OCI-LY1 (cell line): ENCODE measurements at regions not wholly inside any gene's neighbourhood (a gene's known extent, or its start where the extent isn't known, plus 50 kb on each side); places are given as distances from the start of the nearest gene placed in this dataset.

Experiments
- H2AFZ ChIP-seq: fragments of 200-600 bp; sonication (generic), shearing (Covaris generic); 2 replicates; pipeline ENCODE4 v1.6.0; 2014; ENCODE audit warnings: antibody characterized with exemption, mild to moderate bottlenecking, low read length
- H3F3A ChIP-seq: fragments of 200-600 bp; sonication (generic), shearing (Covaris generic); 2 replicates; pipeline ENCODE4 v1.6.0; 2014; ENCODE audit warnings: mild to moderate bottlenecking, antibody characterized with exemption, low read length, moderate library complexity; ENCODE audit not compliant: insufficient read depth
- H3K27ac ChIP-seq: fragments of 200-600 bp; sonication (generic); 2 replicates; pipeline ENCODE4 v1.5.1; 2014; ENCODE audit warnings: low read length, mixed run types, mild to moderate bottlenecking, low read depth; ENCODE audit not compliant: poor library complexity, severe bottlenecking
- H3K27me3 ChIP-seq: fragments of 200-600 bp; sonication (generic); 2 replicates; pipeline ENCODE4 v1.6.0; 2014; ENCODE audit warnings: antibody characterized with exemption, mild to moderate bottlenecking, low read length, moderate library complexity; ENCODE audit not compliant: insufficient read depth
- H3K36me3 ChIP-seq: fragments of 200-600 bp; sonication (generic); 2 replicates; pipeline ENCODE4 v1.6.1; 2014; ENCODE audit warnings: mild to moderate bottlenecking, antibody characterized with exemption, low read length, moderate library complexity, mixed read lengths; ENCODE audit not compliant: insufficient read depth
- H3K4me1 ChIP-seq: fragments of 200-600 bp; sonication (generic); 2 replicates; pipeline ENCODE4 v1.5.1; 2014; ENCODE audit warnings: mild to moderate bottlenecking, low read length, moderate library complexity; ENCODE audit not compliant: insufficient read depth, severe bottlenecking
- H3K4me2 ChIP-seq: fragments of 200-600 bp; sonication (generic), shearing (Covaris generic); 2 replicates; pipeline ENCODE4 v1.6.1; 2014; ENCODE audit warnings: low read length
- H3K4me3 ChIP-seq: fragments of 200-600 bp; sonication (generic); 2 replicates; pipeline ENCODE4 v1.5.1; 2014; ENCODE audit warnings: low read length, low read depth, mild to moderate bottlenecking, mixed read lengths; ENCODE audit not compliant: poor library complexity, severe bottlenecking
- H3K79me2 ChIP-seq: fragments of 200-600 bp; shearing (Covaris generic); 2 replicates; pipeline ENCODE4 v1.6.1; 2016; ENCODE audit warnings: mixed run types, low read length, mixed read lengths; ENCODE audit not compliant: insufficient read depth
- H3K9ac ChIP-seq: fragments of 200-600 bp; sonication (generic), shearing (Covaris generic); 2 replicates; pipeline ENCODE4 v1.6.1; 2014; ENCODE audit warnings: mild to moderate bottlenecking, low read length, mixed read lengths
- H3K9me2 ChIP-seq: fragments of 200-600 bp; sonication (generic), shearing (Covaris generic); 2 replicates; pipeline ENCODE4 v1.6.1; 2014; ENCODE audit warnings: low read depth, mild to moderate bottlenecking, low read length, mixed read lengths
- H3K9me3 ChIP-seq: fragments of 200-600 bp; shearing (Covaris generic); 2 replicates; pipeline ENCODE4 v1.6.1; 2014; ENCODE audit warnings: low read length, mixed read lengths
- H4K20me1 ChIP-seq: fragments of 200-600 bp; sonication (generic), shearing (Covaris generic); 2 replicates; pipeline ENCODE4 v1.6.0; 2016; ENCODE audit warnings: mild to moderate bottlenecking, low read length; ENCODE audit not compliant: insufficient read depth
- EZH2 ChIP-seq: fragments of 200-600 bp; sonication (generic), shearing (Covaris generic); IDR thresholded peaks from 2 replicates; pipeline ENCODE4 v1.8.0; 2017; ENCODE audit warnings: borderline replicate concordance, mixed run types, mild to moderate bottlenecking, antibody characterized with exemption, low read length, moderate library complexity, mixed read lengths
- TF ChIP-seq, protein P1 (sequence below): fragments of 200-600 bp; sonication (generic), shearing (Covaris generic); IDR thresholded peaks from 2 replicates; pipeline ENCODE4 v1.5.1; 2017; ENCODE audit warnings: mild to moderate bottlenecking, antibody characterized with exemption, low read length, moderate library complexity, mixed read lengths

DNA sequence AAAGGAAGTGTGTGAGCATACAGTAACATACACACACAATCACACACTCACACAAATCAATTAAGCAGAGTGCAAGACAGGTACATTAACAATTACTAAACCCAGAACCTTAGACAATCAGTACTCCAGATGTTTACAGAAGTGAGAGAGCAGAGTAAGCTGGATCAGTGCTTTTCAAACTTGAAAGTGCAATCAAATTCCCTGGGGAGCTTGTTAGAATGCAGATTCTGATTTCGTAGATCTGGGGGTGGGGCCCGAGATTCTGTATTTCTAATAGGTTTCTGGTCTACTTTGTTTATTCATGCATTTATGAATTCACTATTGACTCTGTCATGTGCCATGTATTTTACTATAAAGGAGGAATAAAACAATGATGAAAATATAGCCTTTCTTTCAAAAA is 179.6 kb upstream of the PHYHIPL start:
- H3F3A ChIP-seq: no peaks in the 10 kb centered on the region
- no peaks in the 10 kb centered on the region for H3K27me3 ChIP-seq
- no peak overlapping the region for H3K4me2 ChIP-seq
- H4K20me1 ChIP-seq: no peaks in the 10 kb centered on the region
- H3K79me2 ChIP-seq: no peaks in the 10 kb centered on the region
- no peak overlapping the region for H3K4me3 ChIP-seq
- H3K4me1 ChIP-seq: no peaks in the 10 kb centered on the region
- no peaks in the 10 kb centered on the region for H3K9me2 ChIP-seq
- no peaks in the 10 kb centered on the region for H3K36me3 ChIP-seq
- no peak overlapping the region for H2AFZ ChIP-seq
- H3K9ac ChIP-seq: no peak overlapping the region
- no peak overlapping the region for H3K27ac ChIP-seq
- no peaks in the 10 kb centered on the region for H3K9me3 ChIP-seq
- TF ChIP-seq EZH2: no peak
- TF ChIP-seq, protein P1, sequence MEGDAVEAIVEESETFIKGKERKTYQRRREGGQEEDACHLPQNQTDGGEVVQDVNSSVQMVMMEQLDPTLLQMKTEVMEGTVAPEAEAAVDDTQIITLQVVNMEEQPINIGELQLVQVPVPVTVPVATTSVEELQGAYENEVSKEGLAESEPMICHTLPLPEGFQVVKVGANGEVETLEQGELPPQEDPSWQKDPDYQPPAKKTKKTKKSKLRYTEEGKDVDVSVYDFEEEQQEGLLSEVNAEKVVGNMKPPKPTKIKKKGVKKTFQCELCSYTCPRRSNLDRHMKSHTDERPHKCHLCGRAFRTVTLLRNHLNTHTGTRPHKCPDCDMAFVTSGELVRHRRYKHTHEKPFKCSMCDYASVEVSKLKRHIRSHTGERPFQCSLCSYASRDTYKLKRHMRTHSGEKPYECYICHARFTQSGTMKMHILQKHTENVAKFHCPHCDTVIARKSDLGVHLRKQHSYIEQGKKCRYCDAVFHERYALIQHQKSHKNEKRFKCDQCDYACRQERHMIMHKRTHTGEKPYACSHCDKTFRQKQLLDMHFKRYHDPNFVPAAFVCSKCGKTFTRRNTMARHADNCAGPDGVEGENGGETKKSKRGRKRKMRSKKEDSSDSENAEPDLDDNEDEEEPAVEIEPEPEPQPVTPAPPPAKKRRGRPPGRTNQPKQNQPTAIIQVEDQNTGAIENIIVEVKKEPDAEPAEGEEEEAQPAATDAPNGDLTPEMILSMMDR: no peak

DNA sequence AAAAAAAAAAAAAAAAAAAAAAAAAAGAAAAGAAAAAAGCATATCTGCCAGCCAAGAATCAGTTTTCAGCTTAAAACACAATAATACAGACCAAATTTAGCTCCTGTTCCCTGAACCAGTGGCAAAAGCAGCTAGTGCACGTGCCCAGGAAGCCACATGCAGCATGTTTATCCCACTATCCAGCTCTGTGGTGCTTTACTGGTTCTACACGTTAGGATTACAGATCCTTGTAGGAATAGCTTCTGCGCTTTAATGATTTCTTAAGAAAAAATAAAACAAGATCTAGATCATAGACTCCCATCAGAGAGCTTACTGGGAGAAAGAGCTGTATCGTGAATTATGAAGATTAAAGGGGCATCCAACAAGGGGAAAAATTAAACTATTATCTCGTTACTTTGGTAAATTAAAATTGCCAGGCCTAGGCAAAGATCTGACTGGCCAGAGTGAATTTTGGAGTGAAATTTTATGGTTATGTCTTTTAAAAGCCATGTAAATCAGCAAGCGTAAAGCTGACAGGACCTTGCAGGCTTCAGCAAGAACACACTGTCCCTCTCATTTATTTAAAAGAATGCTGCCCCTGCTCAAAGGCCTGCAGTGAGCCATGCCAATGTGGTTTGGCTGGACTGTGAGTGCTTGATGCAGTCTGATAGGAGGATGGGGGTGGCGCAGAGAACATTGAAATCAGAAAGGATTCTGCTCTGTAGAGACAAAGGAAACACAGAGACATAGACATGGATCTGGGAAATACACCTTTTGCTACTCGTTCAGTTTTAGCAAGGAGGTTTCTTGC is 177.3 kb upstream of the PHYHIPL start:
- no peak overlapping the region for H3K9ac ChIP-seq
- H3K4me3 ChIP-seq: no peak overlapping the region
- no peak overlapping the region for H2AFZ ChIP-seq
- H3K27ac ChIP-seq: no peak overlapping the region
- no peaks in the 10 kb centered on the region for H3F3A ChIP-seq
- H3K9me2 ChIP-seq: no peaks in the 10 kb centered on the region
- no peaks in the 10 kb centered on the region for H3K79me2 ChIP-seq
- no peaks in the 10 kb centered on the region for H3K27me3 ChIP-seq
- no peak overlapping the region for H3K4me2 ChIP-seq
- no peaks in the 10 kb centered on the region for H4K20me1 ChIP-seq
- no peaks in the 10 kb centered on the region for H3K9me3 ChIP-seq
- no peaks in the 10 kb centered on the region for H3K4me1 ChIP-seq
- TF ChIP-seq, protein P1: no peak
- no peak for TF ChIP-seq EZH2
- H3K36me3 ChIP-seq: no peaks in the 10 kb centered on the region

DNA sequence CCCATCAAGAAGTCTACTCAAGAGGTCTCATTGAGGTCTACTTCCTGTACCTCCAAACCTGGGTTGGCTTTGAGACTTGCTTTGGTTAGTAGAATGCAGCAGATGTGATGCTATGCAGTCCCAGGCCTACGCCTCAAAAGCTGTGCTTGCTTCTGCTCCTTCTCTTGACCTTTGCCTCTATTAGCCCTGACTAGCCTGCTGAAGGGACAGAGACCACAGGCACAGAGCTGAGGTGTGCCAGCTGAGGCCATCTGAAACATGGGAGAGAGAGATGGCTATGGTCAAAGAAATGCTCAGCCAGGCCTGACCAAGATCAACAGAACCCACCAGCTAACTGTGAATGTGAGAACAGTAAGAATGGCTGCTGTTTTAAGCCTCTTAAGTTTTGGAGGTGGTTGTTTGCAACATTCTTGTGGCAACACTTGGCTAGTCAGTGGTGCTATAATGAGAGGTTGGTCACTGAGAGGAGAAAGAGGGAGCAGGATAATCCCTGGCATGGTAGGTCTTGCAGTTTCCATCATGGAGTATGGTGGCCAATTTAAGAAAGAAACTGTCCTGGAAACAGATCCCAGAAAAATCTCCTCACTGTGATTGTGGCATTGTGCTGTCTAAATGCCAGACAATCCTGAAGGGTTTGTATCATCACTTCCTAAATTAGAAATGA is 176.1 kb upstream of the PHYHIPL start:
- no peak for TF ChIP-seq EZH2
- TF ChIP-seq, protein P1: no peak
- H4K20me1 ChIP-seq: no peaks in the 10 kb centered on the region
- H2AFZ ChIP-seq: no peak overlapping the region
- H3K9me3 ChIP-seq: no peaks in the 10 kb centered on the region
- H3K27ac ChIP-seq: no peak overlapping the region
- H3K4me3 ChIP-seq: no peak overlapping the region
- H3F3A ChIP-seq: no peaks in the 10 kb centered on the region
- no peaks in the 10 kb centered on the region for H3K9me2 ChIP-seq
- no peaks in the 10 kb centered on the region for H3K36me3 ChIP-seq
- no peak overlapping the region for H3K9ac ChIP-seq
- no peaks in the 10 kb centered on the region for H3K4me1 ChIP-seq
- no peak overlapping the region for H3K4me2 ChIP-seq
- H3K79me2 ChIP-seq: no peaks in the 10 kb centered on the region
- H3K27me3 ChIP-seq: no peaks in the 10 kb centered on the region
